Mesothelial cell of epicardium (in vitro differentiated cells): ENCODE measurements at regions not wholly inside any gene's neighbourhood (a gene's known extent, or its start where the extent isn't known, plus 50 kb on each side); places are given as distances from the start of the nearest gene placed in this dataset.

Experiments
- DNase-seq, 2 experiments: peaks; one replicate each; pipeline ENCODE4 v3.0.0; 2021; ENCODE audit warnings: low spot score in 2 of 2; ENCODE audit not compliant: unreplicated experiment in 2 of 2
- H3K27ac Mint-ChIP-seq: 2 replicates; pipeline ENCODE4 v1.8.0; 2021; ENCODE audit warnings: mixed read lengths
- H3K27me3 Mint-ChIP-seq: 2 replicates; pipeline ENCODE4 v1.8.0; 2021; ENCODE audit warnings: low read depth, mixed read lengths
- H3K36me3 Mint-ChIP-seq: 2 replicates; pipeline ENCODE4 v1.8.0; 2021; ENCODE audit warnings: mixed read lengths
- H3K4me1 Mint-ChIP-seq: 2 replicates; pipeline ENCODE4 v1.8.0; 2021; ENCODE audit warnings: mixed read lengths
- H3K4me3 Mint-ChIP-seq: 2 replicates; pipeline ENCODE4 v1.8.0; 2021; ENCODE audit warnings: mild to moderate bottlenecking, moderate library complexity, mixed read lengths
- H3K9me3 Mint-ChIP-seq: 2 replicates; pipeline ENCODE4 v1.8.0; 2021; ENCODE audit warnings: mixed read lengths
- TF ChIP-seq, protein P1 (sequence below): fragments of 200-600 bp; sonication (generic); IDR thresholded peaks from one replicate; pipeline ENCODE4 v1.5.0; 2021; ENCODE audit warnings: antibody characterized with exemption; ENCODE audit not compliant: unreplicated experiment

DNA sequence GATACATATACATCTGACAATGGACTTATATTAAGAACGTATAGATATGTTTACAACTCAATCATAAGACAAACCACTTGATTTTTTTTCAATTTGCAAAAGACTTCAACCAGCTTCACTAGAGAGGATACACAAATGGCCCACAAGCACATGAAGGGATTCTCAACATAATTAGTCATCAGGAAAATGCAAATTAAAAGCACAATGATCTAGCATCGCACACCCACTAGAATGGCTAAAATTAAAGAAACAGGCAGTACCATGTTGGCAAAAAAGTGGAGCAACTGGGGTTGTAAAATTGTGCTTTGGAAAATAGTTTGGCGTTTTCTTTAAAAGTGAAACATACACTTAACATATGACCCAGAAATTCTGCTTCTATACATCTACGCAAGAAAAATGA is 80.0 kb upstream of the TRIO start:
- no peaks in the 10 kb centered on the region for H3K4me1 Mint-ChIP-seq
- no peak overlapping the region for H3K27ac Mint-ChIP-seq
- H3K9me3 Mint-ChIP-seq: peaks cover 8% of the 10 kb centered on the region
- TF ChIP-seq, protein P1, sequence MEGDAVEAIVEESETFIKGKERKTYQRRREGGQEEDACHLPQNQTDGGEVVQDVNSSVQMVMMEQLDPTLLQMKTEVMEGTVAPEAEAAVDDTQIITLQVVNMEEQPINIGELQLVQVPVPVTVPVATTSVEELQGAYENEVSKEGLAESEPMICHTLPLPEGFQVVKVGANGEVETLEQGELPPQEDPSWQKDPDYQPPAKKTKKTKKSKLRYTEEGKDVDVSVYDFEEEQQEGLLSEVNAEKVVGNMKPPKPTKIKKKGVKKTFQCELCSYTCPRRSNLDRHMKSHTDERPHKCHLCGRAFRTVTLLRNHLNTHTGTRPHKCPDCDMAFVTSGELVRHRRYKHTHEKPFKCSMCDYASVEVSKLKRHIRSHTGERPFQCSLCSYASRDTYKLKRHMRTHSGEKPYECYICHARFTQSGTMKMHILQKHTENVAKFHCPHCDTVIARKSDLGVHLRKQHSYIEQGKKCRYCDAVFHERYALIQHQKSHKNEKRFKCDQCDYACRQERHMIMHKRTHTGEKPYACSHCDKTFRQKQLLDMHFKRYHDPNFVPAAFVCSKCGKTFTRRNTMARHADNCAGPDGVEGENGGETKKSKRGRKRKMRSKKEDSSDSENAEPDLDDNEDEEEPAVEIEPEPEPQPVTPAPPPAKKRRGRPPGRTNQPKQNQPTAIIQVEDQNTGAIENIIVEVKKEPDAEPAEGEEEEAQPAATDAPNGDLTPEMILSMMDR: no peak
- no peak for DNase-seq
- H3K36me3 Mint-ChIP-seq: no peaks in the 10 kb centered on the region
- no peak overlapping the region for H3K4me3 Mint-ChIP-seq
- no peaks in the 10 kb centered on the region for H3K27me3 Mint-ChIP-seq

DNA sequence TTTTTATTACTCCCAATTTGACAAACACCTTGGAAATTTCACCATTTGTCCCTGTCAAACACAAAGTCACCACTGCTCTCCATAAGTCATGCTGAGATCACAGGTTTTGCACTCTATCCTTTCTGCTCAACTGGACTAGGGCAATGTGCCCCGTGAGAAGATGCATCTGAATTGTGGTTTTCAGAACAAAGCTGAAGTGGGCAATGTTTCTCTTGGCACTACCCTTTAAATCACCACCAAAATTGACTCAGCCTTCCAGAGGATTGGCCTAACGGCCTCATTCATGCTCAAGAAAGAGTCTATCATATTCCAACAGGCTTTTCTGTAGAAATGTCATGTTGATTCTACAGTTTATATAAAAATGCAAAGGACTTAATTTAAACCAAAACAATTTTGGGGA is 81.0 kb upstream of the TRIO start:
- Mint-ChIP-seq H3K27ac (no peak overlapping the region), H3K4me3 (no peak overlapping the region), H3K36me3 (no peaks in the 10 kb centered on the region), H3K9me3 (peaks cover 8% of the 10 kb centered on the region), H3K4me1 (peaks cover 4% of the 10 kb centered on the region), H3K27me3 (no peaks in the 10 kb centered on the region)
- TF ChIP-seq, protein P1: no peak
- DNase-seq: no peak

DNA sequence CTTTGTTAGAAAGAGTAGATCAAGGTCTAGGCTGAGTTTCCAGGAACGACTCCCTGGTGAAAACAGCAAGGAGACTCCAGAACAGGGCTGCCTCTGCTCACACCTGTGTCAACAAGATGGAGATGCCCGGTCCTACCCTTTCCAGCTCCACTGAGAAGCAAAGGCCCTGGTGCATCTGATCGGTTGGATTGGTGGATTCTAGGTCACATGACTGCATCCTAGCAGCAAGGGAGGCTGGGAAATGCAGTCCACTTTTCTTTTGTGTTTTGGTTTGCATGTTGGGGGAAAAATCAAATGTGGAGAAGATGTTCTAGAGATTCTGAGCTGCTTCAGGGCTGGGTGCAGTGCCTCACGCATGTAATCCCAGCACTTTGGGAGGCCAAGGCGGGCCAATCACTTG is 82.0 kb upstream of the TRIO start:
- Mint-ChIP-seq H3K4me1 (peaks cover 4% of the 10 kb centered on the region), H3K4me3 (no peak overlapping the region), H3K27me3 (no peaks in the 10 kb centered on the region), H3K9me3 (peaks cover 8% of the 10 kb centered on the region), H3K27ac (no peak overlapping the region), H3K36me3 (no peaks in the 10 kb centered on the region)
- no peak for DNase-seq
- TF ChIP-seq, protein P1: no peak

DNA sequence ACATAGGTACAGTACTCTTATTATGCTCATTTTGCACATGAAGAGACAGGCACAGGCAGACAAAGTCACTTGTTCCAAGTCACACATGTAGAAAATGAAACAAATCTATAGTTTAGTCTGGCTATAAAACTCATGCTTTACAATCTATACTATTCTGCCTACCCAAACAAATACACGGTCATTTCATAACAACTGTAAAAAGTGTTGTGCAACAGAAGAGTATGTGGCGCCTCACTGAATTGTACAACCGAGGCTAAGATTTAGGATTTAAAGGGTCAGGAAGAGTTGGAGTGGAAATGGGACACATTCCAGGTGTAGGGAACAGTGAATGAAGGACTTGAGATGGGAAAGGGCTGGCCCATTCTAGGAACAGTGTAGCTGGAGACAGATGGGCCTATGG is 82.9 kb upstream of the TRIO start:
- no peaks in the 10 kb centered on the region for H3K27me3 Mint-ChIP-seq
- no peaks in the 10 kb centered on the region for H3K36me3 Mint-ChIP-seq
- no peak overlapping the region for H3K27ac Mint-ChIP-seq
- H3K4me3 Mint-ChIP-seq: no peak overlapping the region
- peaks cover 4% of the 10 kb centered on the region for H3K4me1 Mint-ChIP-seq
- no peak for DNase-seq
- TF ChIP-seq, protein P1: no peak
- peaks cover 8% of the 10 kb centered on the region for H3K9me3 Mint-ChIP-seq

DNA sequence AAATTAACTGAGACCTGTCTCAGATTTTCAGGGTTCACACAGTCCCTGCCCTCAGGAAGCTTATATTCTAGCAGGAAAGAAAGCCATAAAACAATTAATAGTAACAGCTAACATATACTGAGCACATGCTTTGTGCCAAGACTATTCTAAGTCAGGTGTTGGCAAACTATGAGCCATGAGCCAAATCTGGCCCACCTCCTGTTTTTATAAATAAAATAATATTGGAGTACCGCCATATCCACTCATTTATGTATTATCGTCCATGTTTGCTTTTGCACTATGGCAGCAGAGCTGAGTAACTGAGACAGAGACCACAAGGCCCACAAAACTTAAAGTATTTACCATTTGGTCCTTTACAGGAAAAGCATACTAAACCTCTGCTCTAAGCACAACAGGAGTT is 83.3 kb upstream of the TRIO start:
- no peak for DNase-seq
- TF ChIP-seq, protein P1: no peak
- H3K9me3 Mint-ChIP-seq: peaks cover 8% of the 10 kb centered on the region
- H3K27me3 Mint-ChIP-seq: no peaks in the 10 kb centered on the region
- no peak overlapping the region for H3K27ac Mint-ChIP-seq
- no peak overlapping the region for H3K4me3 Mint-ChIP-seq
- peaks cover 4% of the 10 kb centered on the region for H3K4me1 Mint-ChIP-seq
- no peaks in the 10 kb centered on the region for H3K36me3 Mint-ChIP-seq

DNA sequence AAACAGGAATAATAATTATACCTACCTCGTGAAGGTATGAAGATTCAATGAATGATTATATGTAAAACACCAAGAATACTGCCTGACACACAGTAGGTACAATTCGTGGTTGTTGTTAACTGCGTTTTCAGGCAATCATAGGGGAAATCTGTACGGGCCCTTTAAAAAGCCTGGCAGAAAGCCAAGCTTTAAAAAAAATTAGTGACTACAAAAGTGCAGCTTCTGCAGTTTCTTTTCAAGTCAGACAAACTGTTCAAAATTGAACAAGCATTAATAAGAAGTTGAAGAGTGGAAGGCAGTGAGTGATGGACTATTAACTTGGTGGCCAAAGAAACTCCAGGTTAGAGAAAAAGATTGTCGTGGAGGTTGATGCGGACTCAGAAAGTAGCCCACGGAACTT is 85.9 kb upstream of the TRIO start:
- Mint-ChIP-seq H3K36me3 (no peaks in the 10 kb centered on the region), H3K4me3 (no peak overlapping the region), H3K4me1 (peaks cover 4% of the 10 kb centered on the region), H3K27ac (no peak overlapping the region), H3K9me3 (peaks cover 8% of the 10 kb centered on the region), H3K27me3 (no peaks in the 10 kb centered on the region)
- DNase-seq: no peak
- TF ChIP-seq, protein P1: no peak
